IMR-90 (cell line): ENCODE measurements at regions not wholly inside any gene's neighbourhood (a gene's known extent, or its start where the extent isn't known, plus 50 kb on each side); places are given as distances from the start of the nearest gene placed in this dataset.

Source experiments
- ATAC-seq: fragments of 200-7000 bp; cut with Tn5 transposase; 2 replicates; pipeline ENCODE4 v1.9.1; 2020; ENCODE audit warnings: low read depth, mild to moderate bottlenecking, moderate library complexity
- BruUV-seq: library from RNA; stranded (reverse); fragments of 400-500 nt; replicated peaks from 2 replicates; lab custom pipeline; 2021; lab: Mats Ljungman, UMichigan
- CTCF ChIA-PET: fragments of 300-600 bp; formaldehyde crosslinking; extraction: SDS; loops from one replicate; lab custom pipeline; 2021; ENCODE audit warnings: antibody characterized with exemption; lab: Yijun Ruan, JAX
- POLR2A ChIA-PET: fragments of 300-600 bp; sonication (Branson Sonifier 250); formaldehyde crosslinking; loops from one replicate; lab custom pipeline; 2022; ENCODE audit warnings: antibody characterized with exemption; ENCODE audit not compliant: unreplicated experiment; lab: Charles Lee
- DNase-seq: peaks from one replicate; pipeline ENCODE4 v3.0.0; 2013
- H2AFZ ChIP-seq: replicated peaks from 2 replicates; pipeline ENCODE3; 2013; ENCODE audit warnings: low read length, mild to moderate bottlenecking; ENCODE audit not compliant: poor library complexity
- H2AK5ac ChIP-seq: 2 replicates; pipeline ENCODE4 v1.6.1; 2013; ENCODE audit warnings: low read depth, low read length, inconsistent platforms
- H2AK9ac ChIP-seq: replicated peaks from 2 replicates; pipeline ENCODE3; 2013; ENCODE audit warnings: mild to moderate bottlenecking, low read depth, low read length, moderate library complexity; ENCODE audit not compliant: poor library complexity
- H2BK120ac ChIP-seq: 2 replicates; pipeline ENCODE4 v1.6.1; 2013; ENCODE audit warnings: low read depth, low read length, inconsistent platforms
- H2BK15ac ChIP-seq: 3 replicates; pipeline ENCODE4 v1.6.1; 2013; ENCODE audit warnings: low read depth, low read length, inconsistent platforms
- H2BK20ac ChIP-seq: 2 replicates; pipeline ENCODE4 v1.6.1; 2013; ENCODE audit warnings: low read depth, mild to moderate bottlenecking, inconsistent platforms, low read length, moderate library complexity
- H2BK5ac ChIP-seq: 2 replicates; pipeline ENCODE4 v1.6.1; 2013; ENCODE audit warnings: mild to moderate bottlenecking, low read depth, low read length, inconsistent platforms; ENCODE audit not compliant: poor library complexity, severe bottlenecking
- H3K14ac ChIP-seq: replicated peaks from 2 replicates; pipeline ENCODE4 v1.6.1; 2013; ENCODE audit warnings: low read depth, low read length, inconsistent platforms
- H3K18ac ChIP-seq: 2 replicates; pipeline ENCODE4 v1.6.1; 2013; ENCODE audit warnings: low read depth, low read length, control low read depth
- H3K23ac ChIP-seq: 2 replicates; pipeline ENCODE4 v1.6.1; 2013; ENCODE audit warnings: low read depth, low read length, inconsistent platforms
- H3K27ac ChIP-seq: 2 replicates; pipeline ENCODE4 v1.5.1; 2013; ENCODE audit warnings: mild to moderate bottlenecking, control low read depth, low read length; ENCODE audit not compliant: insufficient read depth
- H3K27me3 ChIP-seq: 2 replicates; pipeline ENCODE4 v1.6.1; 2013; ENCODE audit warnings: low read length; ENCODE audit not compliant: control insufficient read depth, insufficient read depth
- H3K36me3 ChIP-seq: 2 replicates; pipeline ENCODE4 v1.6.1; 2013; ENCODE audit warnings: low read length, mixed read lengths; ENCODE audit not compliant: control insufficient read depth, insufficient read depth
- H3K4ac ChIP-seq: 2 replicates; pipeline ENCODE4 v1.6.1; 2013; ENCODE audit warnings: low read depth, low read length, inconsistent platforms
- H3K4me1 ChIP-seq: 2 replicates; pipeline ENCODE4 v1.6.1; 2013; ENCODE audit warnings: low read length, mixed read lengths; ENCODE audit not compliant: control insufficient read depth, insufficient read depth
- H3K4me2 ChIP-seq: 2 replicates; pipeline ENCODE4 v1.6.1; 2013; ENCODE audit warnings: low read depth, mild to moderate bottlenecking, control low read depth, low read length, moderate library complexity
- H3K4me3 ChIP-seq: 2 replicates; pipeline ENCODE4 v1.5.1; 2013; ENCODE audit warnings: low read depth, mild to moderate bottlenecking, control low read depth, low read length, moderate library complexity; ENCODE audit not compliant: insufficient read depth
- H3K56ac ChIP-seq: 2 replicates; pipeline ENCODE4 v1.6.1; 2013; ENCODE audit warnings: low read length, inconsistent platforms; ENCODE audit not compliant: insufficient read depth; ENCODE audit errors: extremely low read depth
- H3K79me1 ChIP-seq, 2 experiments: 2 replicates each; pipeline ENCODE4 v1.6.1; 2013; ENCODE audit warnings: low read length in 2 of 2, inconsistent platforms in 1 of 2, low read depth in 1 of 2
- H3K9ac ChIP-seq: 2 replicates; pipeline ENCODE4 v1.6.1; 2013; ENCODE audit warnings: low read depth, low read length, control low read depth
- H3K9me1 ChIP-seq: 2 replicates; pipeline ENCODE4 v1.6.1; 2013; ENCODE audit warnings: low read length, inconsistent platforms; ENCODE audit not compliant: insufficient read depth
- H3K9me3 ChIP-seq: 2 replicates; pipeline ENCODE4 v1.6.1; 2013; ENCODE audit warnings: low read length; ENCODE audit not compliant: control insufficient read depth, insufficient read depth
- H4K20me1 ChIP-seq: 2 replicates; pipeline ENCODE4 v1.6.1; 2013; ENCODE audit warnings: low read length, inconsistent platforms; ENCODE audit not compliant: insufficient read depth
- H4K5ac ChIP-seq: 2 replicates; pipeline ENCODE4 v1.6.1; 2013; ENCODE audit warnings: mild to moderate bottlenecking, low read depth, low read length, control low read depth
- H4K8ac ChIP-seq, 2 experiments: 2 replicates each; pipeline ENCODE4 v1.6.1; 2013; ENCODE audit warnings: low read depth in 2 of 2, low read length in 2 of 2, control low read depth in 1 of 2, inconsistent platforms in 1 of 2
- H4K91ac ChIP-seq: 2 replicates; pipeline ENCODE4 v1.6.1; 2013; ENCODE audit warnings: low read depth, low read length, inconsistent platforms; ENCODE audit not compliant: insufficient read depth
- CEBPB ChIP-seq: IDR thresholded peaks from 2 replicates; pipeline ENCODE4 v1.6.1; 2012; ENCODE audit warnings: low read depth, low read length, improper control_type of control experiment
- CHD1 ChIP-seq: IDR thresholded peaks from 2 replicates; pipeline ENCODE4 v1.6.1; 2012; ENCODE audit warnings: low read depth, low read length, improper control_type of control experiment
- CTCF ChIP-seq: conservative IDR thresholded peaks from 2 replicates; pipeline ENCODE4 v1.5.1; 2012; ENCODE audit warnings: mild to moderate bottlenecking, low read depth, low read length, improper control_type of control experiment
- ELK1 ChIP-seq: fragments of 150-350 bp; IDR thresholded peaks from 2 replicates; pipeline ENCODE4 v1.6.1; 2016; ENCODE audit warnings: low read depth, mild to moderate bottlenecking, low read length, moderate library complexity, borderline replicate concordance
- FOS ChIP-seq: fragments of 150-350 bp; IDR thresholded peaks from 2 replicates; pipeline ENCODE4 v1.6.1; 2016; ENCODE audit warnings: low read depth, low read length
- MAFK ChIP-seq: IDR thresholded peaks from 2 replicates; pipeline ENCODE4 v1.6.1; 2012; ENCODE audit warnings: low read depth, low read length, improper control_type of control experiment
- MXI1 ChIP-seq: IDR thresholded peaks from 2 replicates; pipeline ENCODE4 v1.6.1; 2012; ENCODE audit warnings: low read depth, mild to moderate bottlenecking, low read length, moderate library complexity, borderline replicate concordance
- NFE2L2 ChIP-seq: fragments of 150-350 bp; IDR thresholded peaks from 2 replicates; pipeline ENCODE4 v1.6.1; 2016; ENCODE audit warnings: low read depth, mild to moderate bottlenecking, low read length
- POLR2A ChIP-seq: IDR thresholded peaks from 2 replicates; pipeline ENCODE4 v1.6.1; 2012; ENCODE audit warnings: mild to moderate bottlenecking, low read depth, low read length
- RAD21 ChIP-seq: IDR thresholded peaks from 2 replicates; pipeline ENCODE4 v1.6.1; 2012; ENCODE audit warnings: low read length, improper control_type of control experiment
- RCOR1 ChIP-seq: IDR thresholded peaks from 2 replicates; pipeline ENCODE4 v1.6.1; 2012; ENCODE audit warnings: mild to moderate bottlenecking, low read length, improper control_type of control experiment; ENCODE audit not compliant: insufficient replicate concordance
- RFX5 ChIP-seq: IDR thresholded peaks from 2 replicates; pipeline ENCODE4 v1.8.0; 2012; ENCODE audit warnings: low read depth, mild to moderate bottlenecking, low read length, moderate library complexity
- SMC3 ChIP-seq: fragments of 150-350 bp; IDR thresholded peaks from 2 replicates; pipeline ENCODE4 v1.6.1; 2016; ENCODE audit warnings: low read depth, mild to moderate bottlenecking, antibody characterized with exemption, low read length, moderate library complexity
- USF2 ChIP-seq: fragments of 150-350 bp; IDR thresholded peaks from 2 replicates; pipeline ENCODE4 v1.6.1; 2017; ENCODE audit warnings: mild to moderate bottlenecking, antibody characterized with exemption, low read length, low read depth
- WGBS, 2 experiments: methylation state at CpG; one replicate each; pipeline versions ENCODE4 v1.1.5 to v1.1.7; 2013; ENCODE audit warnings: missing lambda C conversion rate in 2 of 2; ENCODE audit not compliant: insufficient read length in 1 of 2; ENCODE audit errors: extremely low coverage in 2 of 2; 5-methylcytosine and 5-hydroxymethylcytosine counted together
- dilution Hi-C: fragments of 300-500 bp; cut with HindIII; formaldehyde crosslinking; loops from one replicate; pipeline ENCODE4 v1.14.3; 2018; ENCODE audit warnings: low sequenced_read_pairs; ENCODE audit not compliant: unreplicated experiment
- in situ Hi-C: fragments of 300-500 bp; cut with MboI; formaldehyde crosslinking; loops from 3 replicates; pipeline ENCODE4 v1.14.3; 2019; ENCODE audit warnings: low sequenced_read_pairs, inconsistent platforms, mixed read lengths
- intact Hi-C: fragments of 100-400 bp; cut with micrococcal nuclease; formaldehyde crosslinking; loops from 2 replicates; pipeline ENCODE4 v1.10.0; 2022

- POLR2A ChIA-PET, result no interaction called here
- H3K79me1 ChIP-seq, result no peaks in the 10 kb centered on the region
- CTCF ChIA-PET, result no interaction called here
- H3K27me3 ChIP-seq, result no peaks in the 10 kb centered on the region
- H4K91ac ChIP-seq, result no peak overlapping the region
- no peaks in the 10 kb centered on the region for H3K36me3 ChIP-seq
- no TSS peak for BruUV-seq
- in situ Hi-C loops (no loop called here), dilution Hi-C loops (no loop called here), intact Hi-C loops (no loop called here)
- no peak overlapping the region for H2AK5ac ChIP-seq
- H3K18ac ChIP-seq, result no peak overlapping the region
- H2BK5ac ChIP-seq, result no peak overlapping the region
- no peak overlapping the region for H4K8ac ChIP-seq
- no peak overlapping the region for H2BK20ac ChIP-seq
- no peak overlapping the region for H3K14ac ChIP-seq
- H3K27ac ChIP-seq, result no peak overlapping the region
- no peak overlapping the region for H3K56ac ChIP-seq
- no peak overlapping the region for H2BK120ac ChIP-seq
- peaks cover 2% of the 10 kb centered on the region; the same call in 1 of the 2 replicates for H3K4me1 ChIP-seq
- H3K9me3 ChIP-seq, result no peaks in the 10 kb centered on the region
- no peaks in the 10 kb centered on the region for H4K20me1 ChIP-seq
- DNase-seq, result no peak
- no peak overlapping the region for H4K5ac ChIP-seq
- no peak overlapping the region for H2AFZ ChIP-seq
- no peak overlapping the region for H3K4me3 ChIP-seq
- H3K4me2 ChIP-seq, result no peak overlapping the region
- no peak overlapping the region for H3K9ac ChIP-seq
- no peak for ATAC-seq
- TF ChIP-seq POLR2A (no peak), RAD21 (no peak), RFX5 (no peak), SMC3 (no peak), MAFK (no peak), ELK1 (no peak), FOS (no peak), CEBPB (no peak), MXI1 (no peak), NFE2L2 (no peak), CTCF (no peak), CHD1 (no peak), USF2 (no peak), RCOR1 (no peak)
- H2BK15ac ChIP-seq, result no peak overlapping the region
- no peak overlapping the region for H3K4ac ChIP-seq
- no peak overlapping the region for H3K23ac ChIP-seq
- no peaks in the 10 kb centered on the region for H3K9me1 ChIP-seq
- 70% methylated on average over 2 of the region's 4 CpGs; no CpG with 5 or more reads in 1 of the 2 experiments for WGBS, 2 experiments
- no peak overlapping the region for H2AK9ac ChIP-seq
Measured at GRCh38 chr2:6785493-6785892, 80.2 kb downstream of the CMPK2 start.
